Lower leg skin (tissue), 4 donors: ENCODE measurements at regions not wholly inside any gene's neighbourhood (a gene's known extent, or its start where the extent isn't known, plus 50 kb on each side); places are given as distances from the start of the nearest gene placed in this dataset.

Source experiments
- DNase-seq, 2 donors: peaks; one replicate each; pipeline ENCODE4 v3.0.0-alpha.2; 2019; ENCODE audit warnings: low spot score in 2 of 2
- H3K4me3 ChIP-seq: fragments of 200-600 bp; sonication (generic); 2 replicates; pipeline ENCODE4 v1.5.1; 2017; ENCODE audit warnings: mild to moderate bottlenecking, low read depth; ENCODE audit not compliant: poor library complexity, severe bottlenecking
- CTCF ChIP-seq, 3 donors: fragments of 450-650 bp; IDR thresholded peaks; one replicate each; pipeline ENCODE4 v1.5.1; 2016; ENCODE audit warnings: antibody characterized with exemption in 3 of 3, mild to moderate bottlenecking in 3 of 3, moderate library complexity in 2 of 3
- POLR2A ChIP-seq, 2 donors: fragments of 450-650 bp; IDR thresholded peaks; one replicate each; pipeline ENCODE4 v1.6.1; 2016 to 2017; ENCODE audit warnings: antibody characterized with exemption in 2 of 2, mild to moderate bottlenecking in 1 of 2, moderate library complexity in 1 of 2
- WGBS, 2 donors: methylation state at CpG; one replicate each; pipeline ENCODE4 v1.1.5; 2018; 5-methylcytosine and 5-hydroxymethylcytosine counted together
- intact Hi-C: fragments of 100-400 bp; cut with DNase I; formaldehyde crosslinking; loops from one replicate; pipeline ENCODE4 v1.15.0; 2023; ENCODE audit warnings: low total_unique reads

- 44 to 48% methylated on average over 6 of the region's 6 CpGs for WGBS, 2 donors
- no peak overlapping the region for H3K4me3 ChIP-seq
- DNase-seq, result no peak
- intact Hi-C loops, result no loop called here
- TF ChIP-seq POLR2A (IDR thresholded peaks at IDR 0.05) (no peak), CTCF (IDR thresholded peaks at IDR 0.05) (no peak)
Measured at GRCh38 chr1:29459620-29459945, 223.3 kb downstream of the PTPRU start.

DNA sequence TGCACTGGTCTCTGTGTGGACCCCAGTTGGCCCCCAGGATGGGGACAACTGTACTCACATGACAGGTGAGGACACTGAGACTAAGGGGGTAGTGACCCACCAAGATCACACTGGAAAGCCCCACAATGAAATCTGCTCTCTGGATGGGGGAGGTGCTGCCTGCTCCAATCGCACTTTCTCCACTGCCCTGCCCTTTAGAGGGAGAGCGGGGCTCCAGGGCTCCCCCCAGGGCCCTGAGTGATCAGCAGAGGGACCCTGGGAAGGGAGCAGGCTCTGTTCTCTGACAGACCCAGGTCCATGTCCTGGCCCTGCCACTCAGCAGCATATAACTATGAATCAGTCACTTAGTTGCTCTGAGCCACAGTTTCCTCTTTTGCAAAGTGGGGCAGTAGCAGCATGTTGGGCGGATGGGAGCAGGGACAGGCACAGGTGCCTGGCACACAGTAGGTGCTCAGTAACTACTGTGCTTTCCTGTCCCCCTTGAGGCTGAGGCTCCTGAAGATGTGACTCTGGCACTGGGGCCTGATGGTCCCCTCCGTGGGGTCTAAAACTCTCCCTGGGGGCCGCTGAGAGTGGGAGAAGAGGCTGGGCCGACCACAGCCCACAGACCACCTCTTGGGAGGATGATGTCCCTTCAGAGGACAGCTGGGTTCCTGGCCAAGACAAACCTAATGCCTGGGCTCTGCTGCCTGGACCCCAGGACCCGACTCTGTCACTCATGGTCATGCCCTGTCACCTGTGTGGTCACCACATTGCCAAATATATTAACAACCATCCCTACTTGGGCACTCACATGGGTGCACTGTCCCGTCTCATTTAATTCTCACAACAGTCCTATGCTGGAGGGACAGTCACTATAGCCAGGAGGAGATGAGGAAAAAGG, 222.7 kb downstream of the PTPRU start:
- peak in 1 of 2 donors; percentile 75 for DNase-seq
- H3K4me3 ChIP-seq, result no peak overlapping the region
- WGBS, 2 donors, result 68 to 70% methylated on average over 7 to 8 of the region's 8 CpGs
- TF ChIP-seq POLR2A (IDR thresholded peaks at IDR 0.05) (no peak), CTCF (IDR thresholded peaks at IDR 0.05) (no peak)
- intact Hi-C loops, result no loop called here

- DNase-seq, result peak in 1 of 2 donors; percentile 76
- intact Hi-C loops, result no loop called here
- H3K4me3 ChIP-seq, result no peak overlapping the region
- TF ChIP-seq POLR2A (IDR thresholded peaks at IDR 0.05) (no peak), CTCF (IDR thresholded peaks at IDR 0.05) (no peak)
- WGBS, 2 donors, result 51 to 58% methylated on average over 8 of the region's 8 CpGs
Measured at GRCh38 chr1:29457496-29458368, 221.4 kb downstream of the PTPRU start.

GRCh38 chr1:29456685-29457435, 220.5 kb downstream of the PTPRU start:
- TF ChIP-seq POLR2A (IDR thresholded peaks at IDR 0.05) (no peak), CTCF (IDR thresholded peaks at IDR 0.05) (no peak)
- 64 to 77% methylated on average over 4 of the region's 4 CpGs for WGBS, 2 donors
- no peak overlapping the region for H3K4me3 ChIP-seq
- intact Hi-C loops, result no loop called here
- peak in 1 of 2 donors; percentile 4 for DNase-seq

DNA sequence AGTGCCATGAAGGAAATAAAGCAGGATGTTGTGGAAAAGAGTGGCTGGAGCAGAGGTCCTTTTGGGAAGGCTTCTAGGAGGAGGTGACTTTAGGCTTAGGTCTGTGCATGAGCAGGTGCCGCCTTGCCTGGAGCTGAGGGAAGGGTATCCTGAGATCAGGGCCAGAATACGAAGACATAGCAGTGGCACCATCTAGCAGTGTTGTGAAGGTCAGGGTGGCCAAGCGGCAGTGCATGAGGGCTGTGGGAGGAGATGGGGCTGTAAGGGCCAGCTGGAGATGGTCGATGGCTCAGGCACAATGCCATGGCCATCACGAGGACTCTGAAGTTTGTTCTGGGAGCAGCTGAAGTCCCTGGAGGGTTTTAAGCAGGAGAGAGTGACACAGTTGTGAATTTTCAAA, 219.5 kb downstream of the PTPRU start:
- no peak for DNase-seq
- intact Hi-C loops, result no loop called here
- TF ChIP-seq CTCF (IDR thresholded peaks at IDR 0.05), result no peak
- TF ChIP-seq POLR2A (IDR thresholded peaks at IDR 0.05), result no peak
- H3K4me3 ChIP-seq, result no peak overlapping the region
- WGBS, 2 donors, result 57 to 74% methylated on average over 5 of the region's 5 CpGs
